Immature natural killer cell (primary cell): ENCODE measurements at regions not wholly inside any gene's neighbourhood (a gene's known extent, or its start where the extent isn't known, plus 50 kb on each side); places are given as distances from the start of the nearest gene placed in this dataset.

Experiments
- DNase-seq, 3 donors: peaks; one replicate each; pipeline ENCODE4 v3.0.0; 2022; ENCODE audit warnings: mixed read lengths in 1 of 3
- H3K27ac Mint-ChIP-seq, 6 donors: one replicate each; pipeline ENCODE4 v1.8.0; 2020; ENCODE audit warnings: mixed read lengths in 6 of 6, mild to moderate bottlenecking in 5 of 6, inconsistent platforms in 4 of 6, moderate library complexity in 3 of 6
- H3K27me3 Mint-ChIP-seq, 3 donors: one replicate each; pipeline ENCODE4 v1.8.0; 2020 to 2021; ENCODE audit warnings: low read depth in 3 of 3, mild to moderate bottlenecking in 3 of 3, mixed read lengths in 3 of 3, moderate library complexity in 3 of 3, inconsistent platforms in 1 of 3
- H3K36me3 Mint-ChIP-seq, 3 donors: one replicate each; pipeline ENCODE4 v1.8.0; 2020; ENCODE audit warnings: mixed read lengths in 3 of 3, inconsistent platforms in 2 of 3, mild to moderate bottlenecking in 2 of 3
- H3K4me1 Mint-ChIP-seq, 2 donors: one replicate each; pipeline ENCODE4 v1.8.0; 2020; ENCODE audit warnings: inconsistent platforms in 2 of 2, mild to moderate bottlenecking in 2 of 2, mixed read lengths in 2 of 2, moderate library complexity in 1 of 2
- H3K4me3 Mint-ChIP-seq, 5 donors: one replicate each; pipeline ENCODE4 v1.8.0; 2020; ENCODE audit warnings: mild to moderate bottlenecking in 5 of 5, mixed read lengths in 5 of 5, inconsistent platforms in 3 of 5, moderate library complexity in 3 of 5
- H3K9me3 Mint-ChIP-seq, 6 donors: one replicate each; pipeline ENCODE4 v1.8.0; 2020; ENCODE audit warnings: mild to moderate bottlenecking in 6 of 6, mixed read lengths in 6 of 6, inconsistent platforms in 4 of 6, moderate library complexity in 3 of 6

- H3K27ac Mint-ChIP-seq: no peak overlapping the region
- H3K4me1 Mint-ChIP-seq: no peaks in the 10 kb centered on the region
- no peak overlapping the region for H3K4me3 Mint-ChIP-seq
- peaks cover 4 to 10% (median 5%) of the 10 kb centered on the region in 3 donors for H3K27me3 Mint-ChIP-seq
- no peaks in the 10 kb centered on the region for H3K9me3 Mint-ChIP-seq
- H3K36me3 Mint-ChIP-seq: no peaks in the 10 kb centered on the region
- DNase-seq: no peak
Observed at GRCh38 chrX:17933856-17934255, 72.8 kb upstream of the RAI2 start.

- DNase-seq: no peak
- H3K27me3 Mint-ChIP-seq: peaks cover 3 to 6% (median 4%) of the 10 kb centered on the region in 3 donors
- no peaks in the 10 kb centered on the region for H3K4me1 Mint-ChIP-seq
- no peak overlapping the region for H3K27ac Mint-ChIP-seq
- no peak overlapping the region for H3K4me3 Mint-ChIP-seq
- H3K36me3 Mint-ChIP-seq: no peaks in the 10 kb centered on the region
- no peaks in the 10 kb centered on the region for H3K9me3 Mint-ChIP-seq
Observed at GRCh38 chrX:17932781-17933180, 71.7 kb upstream of the RAI2 start.

- no peaks in the 10 kb centered on the region for H3K36me3 Mint-ChIP-seq
Observed at GRCh38 chrX:17931855-17932254, 70.8 kb upstream of the RAI2 start.

GRCh38 chrX:17930850-17931249, 69.8 kb upstream of the RAI2 start:
- H3K4me3 Mint-ChIP-seq: no peak overlapping the region
- no peak overlapping the region for H3K27ac Mint-ChIP-seq
- H3K9me3 Mint-ChIP-seq: peaks cover 0 to 4% (median 0%) of the 10 kb centered on the region in 6 donors
- peaks cover 4 to 6% (median 6%) of the 10 kb centered on the region in 3 donors for H3K27me3 Mint-ChIP-seq
- DNase-seq: no peak
- peaks cover 0 to 5% (median 0%) of the 10 kb centered on the region in 3 donors for H3K36me3 Mint-ChIP-seq
- no peaks in the 10 kb centered on the region for H3K4me1 Mint-ChIP-seq

More at GRCh38 chrX:17931855-17932254, 70.8 kb upstream of the RAI2 start:
- no peaks in the 10 kb centered on the region for H3K4me1 Mint-ChIP-seq
- H3K9me3 Mint-ChIP-seq: no peaks in the 10 kb centered on the region
- H3K4me3 Mint-ChIP-seq: no peak overlapping the region
- DNase-seq: no peak
- no peak overlapping the region for H3K27ac Mint-ChIP-seq
- H3K27me3 Mint-ChIP-seq: peaks cover 3 to 6% (median 5%) of the 10 kb centered on the region in 3 donors

- Mint-ChIP-seq H3K27me3 (peaks cover 3 to 11% (median 5%) of the 10 kb centered on the region in 3 donors), H3K4me1 (no peaks in the 10 kb centered on the region), H3K9me3 (peaks cover 0 to 5% (median 0%) of the 10 kb centered on the region in 6 donors), H3K36me3 (peaks cover 0 to 5% (median 0%) of the 10 kb centered on the region in 3 donors), H3K27ac (no peak overlapping the region), H3K4me3 (no peak overlapping the region)
- DNase-seq: no peak
Observed at GRCh38 chrX:17923546-17923945, 62.4 kb upstream of the RAI2 start.

GRCh38 chrX:17922303-17922702, 61.2 kb upstream of the RAI2 start:
- Mint-ChIP-seq H3K27ac (no peak overlapping the region), H3K4me3 (no peak overlapping the region), H3K9me3 (peaks cover 0 to 5% (median 0%) of the 10 kb centered on the region in 6 donors), H3K27me3 (peaks cover 2 to 11% (median 5%) of the 10 kb centered on the region in 3 donors), H3K36me3 (peaks cover 0 to 5% (median 0%) of the 10 kb centered on the region in 3 donors), H3K4me1 (no peaks in the 10 kb centered on the region)
- no peak for DNase-seq

- H3K9me3 Mint-ChIP-seq: peaks cover 0 to 2% (median 0%) of the 10 kb centered on the region in 6 donors
- DNase-seq: no peak
- no peak overlapping the region for H3K4me3 Mint-ChIP-seq
Observed at GRCh38 chrX:17919896-17920446, 58.9 kb upstream of the RAI2 start.

GRCh38 chrX:17917945-17918577, 57.0 kb upstream of the RAI2 start:
- no peaks in the 10 kb centered on the region for H3K36me3 Mint-ChIP-seq
- no peak overlapping the region for H3K27ac Mint-ChIP-seq
- peaks cover 0 to 11% (median 1%) of the 10 kb centered on the region in 3 donors for H3K27me3 Mint-ChIP-seq
- no peak overlapping the region for H3K4me3 Mint-ChIP-seq
- H3K4me1 Mint-ChIP-seq: no peaks in the 10 kb centered on the region
- peaks cover 0 to 2% (median 0%) of the 10 kb centered on the region in 6 donors for H3K9me3 Mint-ChIP-seq
- no peak for DNase-seq

More at GRCh38 chrX:17919896-17920446, 58.9 kb upstream of the RAI2 start:
- Mint-ChIP-seq H3K27me3 (peaks cover 0 to 10% (median 1%) of the 10 kb centered on the region in 3 donors), H3K27ac (no peak overlapping the region), H3K36me3 (no peaks in the 10 kb centered on the region), H3K4me1 (no peaks in the 10 kb centered on the region)

GRCh38 chrX:17913801-17914200, 52.7 kb upstream of the RAI2 start:
- Mint-ChIP-seq H3K9me3 (peaks cover 0 to 4% (median 0%) of the 10 kb centered on the region in 6 donors), H3K4me1 (no peaks in the 10 kb centered on the region), H3K27me3 (peaks cover 0 to 14% (median 0%) of the 10 kb centered on the region in 3 donors), H3K36me3 (no peaks in the 10 kb centered on the region), H3K4me3 (no peak overlapping the region), H3K27ac (no peak overlapping the region)
- DNase-seq: no peak
